OCI-LY3 (cell line): ENCODE measurements at regions not wholly inside any gene's neighbourhood (a gene's known extent, or its start where the extent isn't known, plus 50 kb on each side); places are given as distances from the start of the nearest gene placed in this dataset.
A peak's percentile ranks its signal among the peaks of the same experiment; 100 is the strongest.

Source experiments
- H2AFZ ChIP-seq: fragments of 200-600, 300-600 bp; shearing (Covaris generic); 2 replicates; pipeline ENCODE4 v1.6.0; 2014; ENCODE audit warnings: antibody characterized with exemption, low read depth, low read length
- H3K27ac ChIP-seq: fragments of 200-600, 300-600 bp; sonication (generic); 2 replicates; pipeline ENCODE4 v1.5.1; 2014; ENCODE audit warnings: mild to moderate bottlenecking, low read length, moderate library complexity, mixed read lengths
- H3K27me3 ChIP-seq: fragments of 200-600, 300-600 bp; sonication (generic); 2 replicates; pipeline ENCODE4 v1.6.1; 2014; ENCODE audit warnings: low read depth, low read length, mixed read lengths
- H3K36me3 ChIP-seq: fragments of 200-600, 300-600 bp; sonication (generic); replicated peaks from 2 replicates; pipeline ENCODE3; 2014; ENCODE audit warnings: low read depth, low read length, mixed read lengths
- H3K4me1 ChIP-seq: fragments of 300-600, 200-600 bp; sonication (generic); 2 replicates; pipeline ENCODE4 v1.6.1; 2014; ENCODE audit warnings: low read length, mixed read lengths
- H3K4me2 ChIP-seq: fragments of 200-600, 300-600 bp; sonication (generic); 2 replicates; pipeline ENCODE4 v1.6.1; 2014; ENCODE audit warnings: low read length, mixed read lengths
- H3K4me3 ChIP-seq: fragments of 300-600, 200-600 bp; sonication (generic); 2 replicates; pipeline ENCODE4 v1.5.1; 2014; ENCODE audit warnings: antibody characterized with exemption, mild to moderate bottlenecking, low read length, moderate library complexity
- H3K79me2 ChIP-seq: fragments of 300-600, 200-600 bp; shearing (Covaris generic); 2 replicates; pipeline ENCODE4 v1.6.1; 2014; ENCODE audit warnings: mild to moderate bottlenecking, low read length, mixed read lengths
- H3K9ac ChIP-seq: fragments of 300-600, 200-600 bp; shearing (Covaris generic); 2 replicates; pipeline ENCODE4 v1.6.0; 2014; ENCODE audit warnings: mild to moderate bottlenecking, low read length, moderate library complexity
- H3K9me3 ChIP-seq: fragments of 200-600, 300-600 bp; shearing (Covaris generic); 2 replicates; pipeline ENCODE4 v1.6.1; 2014; ENCODE audit warnings: low read length, mixed read lengths; ENCODE audit not compliant: insufficient read depth
- H4K20me1 ChIP-seq: fragments of 200-600, 300-600 bp; sonication (generic); 2 replicates; pipeline ENCODE4 v1.6.1; 2016; ENCODE audit warnings: low read length, mixed read lengths; ENCODE audit not compliant: insufficient read depth
- CTCF ChIP-seq: fragments of 200-600, 300-600 bp; sonication (generic); IDR thresholded peaks from 2 replicates; pipeline ENCODE4 v1.5.1; 2014; ENCODE audit warnings: antibody characterized with exemption, low read length, low read depth
- EZH2phosphoT487 ChIP-seq: fragments of 200-600 bp; shearing (Covaris generic); IDR thresholded peaks from 2 replicates; pipeline ENCODE4 v1.6.1; 2018; ENCODE audit warnings: antibody characterized with exemption, mixed run types, low read depth

GRCh38 chr4:8761167-8761823, 110.3 kb downstream of the HMX1 start:
- Histone ChIP-seq H3K79me2 (no peaks in the 10 kb centered on the region), H3K4me1 (peaks cover 16% of the 10 kb centered on the region; the same call in 1 of the 2 replicates), H3K36me3 (no peaks in the 10 kb centered on the region), H3K4me2 (peak overlapping the region; percentile 27; the same call in 1 of the 2 replicates), H3K9ac (no peak overlapping the region), H3K9me3 (no peaks in the 10 kb centered on the region), H3K27ac (no peak overlapping the region), H3K27me3 (no peaks in the 10 kb centered on the region), H2AFZ (no peak overlapping the region), H3K4me3 (no peak overlapping the region), H4K20me1 (no peaks in the 10 kb centered on the region)
- TF ChIP-seq EZH2phosphoT487 (no peak), CTCF (no peak)

DNA sequence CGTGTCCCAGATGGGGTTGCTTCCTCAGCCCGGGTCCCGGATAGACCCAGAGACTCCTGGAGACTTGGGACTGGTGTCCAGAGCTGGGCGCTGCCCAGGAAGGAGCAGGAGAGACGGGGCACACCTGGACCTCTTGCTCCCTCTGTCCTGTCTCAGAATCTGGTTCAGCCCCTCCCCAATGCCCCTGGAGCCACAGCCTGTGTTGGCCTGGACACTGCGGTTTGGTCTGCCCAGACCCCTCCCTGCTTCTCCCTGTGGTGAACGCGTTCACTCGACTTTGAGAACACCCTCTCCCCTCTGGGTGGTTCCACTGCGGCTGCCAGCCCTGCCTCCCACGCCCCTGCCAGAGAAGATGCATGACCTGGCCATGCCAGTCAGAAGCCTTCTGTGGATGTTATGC, 111.1 kb downstream of the HMX1 start:
- Histone ChIP-seq H3K79me2 (no peaks in the 10 kb centered on the region), H3K36me3 (no peaks in the 10 kb centered on the region), H3K4me3 (no peak overlapping the region), H4K20me1 (no peaks in the 10 kb centered on the region), H3K27ac (no peak overlapping the region), H3K27me3 (no peaks in the 10 kb centered on the region), H3K4me2 (no peak overlapping the region), H3K4me1 (peaks cover 13% of the 10 kb centered on the region; the same call in 1 of the 2 replicates), H3K9ac (no peak overlapping the region), H3K9me3 (no peaks in the 10 kb centered on the region), H2AFZ (no peak overlapping the region)
- TF ChIP-seq CTCF: no peak
- TF ChIP-seq EZH2phosphoT487: no peak

GRCh38 chr4:8759987-8760386, 111.7 kb downstream of the HMX1 start:
- no peak for TF ChIP-seq EZH2phosphoT487

DNA sequence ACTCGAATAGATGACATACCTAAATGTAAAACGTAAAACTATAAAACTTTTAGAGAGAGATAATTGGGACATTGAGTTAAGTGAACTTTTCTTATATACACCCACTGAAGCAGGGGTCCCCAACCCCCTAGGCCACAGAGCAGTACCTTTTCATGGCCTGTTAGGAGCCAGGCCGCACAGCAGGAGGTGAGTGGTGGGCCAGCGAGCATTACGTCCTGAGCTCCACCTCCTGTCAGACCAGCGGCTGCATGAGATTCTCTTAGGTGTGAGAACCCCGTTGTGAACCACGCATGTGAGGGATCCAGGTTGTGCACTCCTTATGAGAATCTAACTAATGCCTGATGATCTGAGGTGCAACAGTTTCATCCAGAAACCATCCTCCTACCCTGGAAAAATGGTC, 114.8 kb downstream of the HMX1 start:
- H4K20me1 ChIP-seq: no peaks in the 10 kb centered on the region
- no peak overlapping the region for H2AFZ ChIP-seq
- no peaks in the 10 kb centered on the region for H3K79me2 ChIP-seq
- H3K4me2 ChIP-seq: no peak overlapping the region
- H3K27ac ChIP-seq: no peak overlapping the region
- 0 out of 2 replicates have a peak, but pooled peaks cover 8% of the 10 kb centered on the region for H3K27me3 ChIP-seq
- TF ChIP-seq CTCF (no peak), EZH2phosphoT487 (no peak)
- no peak overlapping the region for H3K4me3 ChIP-seq
- H3K9ac ChIP-seq: no peak overlapping the region
- H3K36me3 ChIP-seq: no peaks in the 10 kb centered on the region
- H3K4me1 ChIP-seq: peaks cover 8% of the 10 kb centered on the region; the same call in 1 of the 2 replicates
- no peaks in the 10 kb centered on the region for H3K9me3 ChIP-seq

More at GRCh38 chr4:8759987-8760386, 111.7 kb downstream of the HMX1 start:
- Histone ChIP-seq H3K79me2 (no peaks in the 10 kb centered on the region), H3K36me3 (no peaks in the 10 kb centered on the region), H3K27me3 (no peaks in the 10 kb centered on the region), H4K20me1 (no peaks in the 10 kb centered on the region), H3K4me3 (no peak overlapping the region), H3K4me2 (no peak overlapping the region), H3K9ac (no peak overlapping the region), H3K4me1 (peaks cover 10% of the 10 kb centered on the region; the same call in 1 of the 2 replicates), H3K9me3 (no peaks in the 10 kb centered on the region), H3K27ac (no peak overlapping the region), H2AFZ (no peak overlapping the region)
